ENCODE measurements at regions not wholly inside any gene's neighbourhood (a gene's known extent, or its start where the extent isn't known, plus 50 kb on each side); places are given as distances from the start of the nearest gene placed in this dataset.
"Not testable (repeated sequence)": the region's sequence is repeated elsewhere in the genome, so short reads cannot be mapped to it uniquely, and the experiment has no call there.

GRCh38 chr3:28151608-28152228 is 89.7 kb upstream of the CMC1 start:
- DNase-seq, result no peak
- no peak overlapping the region for H3K27ac ChIP-seq (ENCODE audit: low read depth in 1 of 2, low read length in 2 of 2)
- peaks cover 3% of the 10 kb centered on the region for H3K9me3 ChIP-seq (ENCODE audit: control insufficient read depth, low read length)
- intact Hi-C loops (cut with DNase I), result no loop called here
- H3K4me1 ChIP-seq (ENCODE audit: control insufficient read depth in 1 of 2, insufficient read depth in 2 of 2, low read length in 2 of 2), result no peaks in the 10 kb centered on the region
- no peak overlapping the region for H3K4me3 ChIP-seq (ENCODE audit: low read length in 2 of 2)
- H3K36me3 ChIP-seq (ENCODE audit: control insufficient read depth in 1 of 2, insufficient read depth in 2 of 2, low read length in 1 of 2), result no peaks in the 10 kb centered on the region
- H3K27me3 ChIP-seq (ENCODE audit: control insufficient read depth in 1 of 2, insufficient read depth in 2 of 2, low read length in 1 of 2), result no peaks in the 10 kb centered on the region
- ATAC-seq (ENCODE audit: low FRiP score), result no peak

GRCh38 chr3:28155631-28156030 is 85.8 kb upstream of the CMC1 start:
- Histone ChIP-seq H3K36me3 (ENCODE audit: control insufficient read depth in 1 of 2, insufficient read depth in 2 of 2, low read length in 1 of 2) (no peaks in the 10 kb centered on the region), H3K27ac (ENCODE audit: low read depth in 1 of 2, low read length in 2 of 2) (no peak overlapping the region), H3K9me3 (ENCODE audit: control insufficient read depth, low read length) (no peaks in the 10 kb centered on the region), H3K27me3 (ENCODE audit: control insufficient read depth in 1 of 2, insufficient read depth in 2 of 2, low read length in 1 of 2) (no peaks in the 10 kb centered on the region), H3K4me1 (ENCODE audit: control insufficient read depth in 1 of 2, insufficient read depth in 2 of 2, low read length in 2 of 2) (no peaks in the 10 kb centered on the region), H3K4me3 (ENCODE audit: low read length in 2 of 2) (no peak overlapping the region)
- 26% methylated on average over 2 of the region's 2 CpGs for WGBS, 2 donors
- ATAC-seq (ENCODE audit: low FRiP score) (no peak), DNase-seq (no peak)
- intact Hi-C loops (cut with DNase I), result no loop called here

GRCh38 chr3:28156599-28156998 is 84.8 kb upstream of the CMC1 start:
- H3K4me1 ChIP-seq (ENCODE audit: control insufficient read depth in 1 of 2, insufficient read depth in 2 of 2, low read length in 2 of 2); ATAC-seq (ENCODE audit: low FRiP score); H3K27me3 ChIP-seq (ENCODE audit: control insufficient read depth in 1 of 2, insufficient read depth in 2 of 2, low read length in 1 of 2); H3K4me3 ChIP-seq (ENCODE audit: low read length in 2 of 2); H3K36me3 ChIP-seq (ENCODE audit: control insufficient read depth in 1 of 2, insufficient read depth in 2 of 2, low read length in 1 of 2); H3K9me3 ChIP-seq (ENCODE audit: control insufficient read depth, low read length); intact Hi-C loops (cut with DNase I); H3K27ac ChIP-seq (ENCODE audit: low read depth in 1 of 2, low read length in 2 of 2): not testable (repeated sequence)
- 97% methylated on average over 16 of the region's 16 CpGs for WGBS, 2 donors
- DNase-seq, result peak in 1 of 2 donors; percentile 53

DNA sequence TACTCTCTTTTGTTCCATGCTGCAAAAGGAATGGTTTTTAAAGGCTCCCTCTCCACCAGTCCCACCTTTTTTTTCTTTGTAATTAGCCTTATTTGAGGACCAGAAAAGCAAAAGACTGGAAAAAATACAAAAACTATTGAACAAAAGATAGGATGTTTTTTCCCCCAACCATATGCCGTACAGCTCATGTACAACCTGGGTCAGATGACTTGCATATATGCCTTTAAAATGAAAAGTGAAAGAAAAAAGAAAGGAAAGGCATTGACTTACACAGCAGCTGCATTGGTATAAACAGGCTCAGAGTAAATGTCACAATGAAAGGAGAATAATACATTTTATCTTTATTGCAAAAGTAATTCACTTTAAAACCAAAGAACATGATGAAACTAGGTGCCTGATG is 69.5 kb upstream of the CMC1 start:
- ATAC-seq (ENCODE audit: low FRiP score), result no peak
- WGBS, 2 donors, result 82 to 86% methylated on average over 1 of the region's 1 CpG
- intact Hi-C loops (cut with DNase I), result no loop called here

DNA sequence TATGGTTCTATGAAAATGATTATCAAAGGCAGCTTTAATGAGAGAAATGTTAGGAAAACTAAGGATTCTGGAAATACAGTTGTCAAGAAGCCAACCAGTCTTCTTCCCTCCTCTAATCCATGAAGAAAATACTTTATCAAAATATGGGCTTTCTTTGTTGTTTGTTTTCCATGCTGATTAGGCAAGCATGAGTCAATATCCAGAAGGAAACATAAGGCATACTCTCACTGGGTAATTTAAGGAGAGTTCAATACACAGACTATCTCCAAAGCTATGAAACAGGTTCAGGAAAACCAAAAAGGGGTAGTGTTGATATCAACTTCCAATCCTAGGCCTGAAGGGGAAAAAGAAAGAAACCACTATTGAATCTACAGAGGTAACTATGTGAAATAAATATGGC is 68.7 kb upstream of the CMC1 start:
- intact Hi-C loops (cut with DNase I), result no loop called here
- no peaks in the 10 kb centered on the region for H3K4me1 ChIP-seq (ENCODE audit: control insufficient read depth in 1 of 2, insufficient read depth in 2 of 2, low read length in 2 of 2)
- no peaks in the 10 kb centered on the region for H3K36me3 ChIP-seq (ENCODE audit: control insufficient read depth in 1 of 2, insufficient read depth in 2 of 2, low read length in 1 of 2)
- no peak overlapping the region for H3K27ac ChIP-seq (ENCODE audit: low read depth in 1 of 2, low read length in 2 of 2)
- H3K4me3 ChIP-seq (ENCODE audit: low read length in 2 of 2), result no peak overlapping the region
- peaks cover 0 to 1% of the 10 kb centered on the region in 2 donors for H3K27me3 ChIP-seq (ENCODE audit: control insufficient read depth in 1 of 2, insufficient read depth in 2 of 2, low read length in 1 of 2)
- ATAC-seq (ENCODE audit: low FRiP score) (no peak), DNase-seq (no peak)
- no peaks in the 10 kb centered on the region for H3K9me3 ChIP-seq (ENCODE audit: control insufficient read depth, low read length)

More for the DNA sequence above, 69.5 kb upstream of the CMC1 start:
- Histone ChIP-seq H3K9me3 (ENCODE audit: control insufficient read depth, low read length) (no peaks in the 10 kb centered on the region), H3K4me3 (ENCODE audit: low read length in 2 of 2) (no peak overlapping the region), H3K36me3 (ENCODE audit: control insufficient read depth in 1 of 2, insufficient read depth in 2 of 2, low read length in 1 of 2) (no peaks in the 10 kb centered on the region), H3K27ac (ENCODE audit: low read depth in 1 of 2, low read length in 2 of 2) (no peak overlapping the region), H3K27me3 (ENCODE audit: control insufficient read depth in 1 of 2, insufficient read depth in 2 of 2, low read length in 1 of 2) (peaks cover 0 to 1% of the 10 kb centered on the region in 2 donors), H3K4me1 (ENCODE audit: control insufficient read depth in 1 of 2, insufficient read depth in 2 of 2, low read length in 2 of 2) (no peaks in the 10 kb centered on the region)
- DNase-seq, result no peak

- peaks cover 0 to 1% of the 10 kb centered on the region in 2 donors for H3K27me3 ChIP-seq (ENCODE audit: control insufficient read depth in 1 of 2, insufficient read depth in 2 of 2, low read length in 1 of 2)
- no peaks in the 10 kb centered on the region for H3K36me3 ChIP-seq (ENCODE audit: control insufficient read depth in 1 of 2, insufficient read depth in 2 of 2, low read length in 1 of 2)
- no peaks in the 10 kb centered on the region for H3K9me3 ChIP-seq (ENCODE audit: control insufficient read depth, low read length)
- no peaks in the 10 kb centered on the region for H3K4me1 ChIP-seq (ENCODE audit: control insufficient read depth in 1 of 2, insufficient read depth in 2 of 2, low read length in 2 of 2)
- WGBS, 2 donors, result 9 to 10% methylated on average over 3 of the region's 3 CpGs
- ATAC-seq (ENCODE audit: low FRiP score) (no peak), DNase-seq (no peak)
- intact Hi-C loops (cut with DNase I), result no loop called here
- no peak overlapping the region for H3K4me3 ChIP-seq (ENCODE audit: low read length in 2 of 2)
- no peak overlapping the region for H3K27ac ChIP-seq (ENCODE audit: low read depth in 1 of 2, low read length in 2 of 2)
These were observed 67.6 kb upstream of the CMC1 start for GRCh38 chr3:28173836-28174235.

DNA sequence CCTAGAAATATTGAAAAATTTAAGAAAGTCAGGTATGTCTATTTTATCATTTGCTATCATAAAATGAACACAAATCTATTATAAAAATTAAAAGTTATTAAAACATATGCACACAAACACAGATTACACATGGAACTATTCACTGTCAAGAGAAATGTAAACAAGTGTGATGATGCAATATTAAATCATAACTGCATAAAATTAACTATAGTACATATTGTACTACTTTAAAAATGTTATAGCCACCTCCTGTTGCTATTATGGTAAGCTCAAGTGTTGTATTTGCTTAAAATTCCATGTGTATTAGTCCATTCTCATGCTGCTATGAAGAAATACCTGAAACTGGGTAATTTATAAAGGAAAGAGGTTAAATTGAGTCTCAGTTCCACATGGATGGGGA is 54.7 kb upstream of the CMC1 start:
- H3K27me3 ChIP-seq (ENCODE audit: control insufficient read depth in 1 of 2, insufficient read depth in 2 of 2, low read length in 1 of 2), result no peaks in the 10 kb centered on the region
- H3K4me1 ChIP-seq (ENCODE audit: control insufficient read depth in 1 of 2, insufficient read depth in 2 of 2, low read length in 2 of 2), result no peaks in the 10 kb centered on the region
- H3K4me3 ChIP-seq (ENCODE audit: low read length in 2 of 2), result no peak overlapping the region
- ATAC-seq (ENCODE audit: low FRiP score), result no peak
- H3K36me3 ChIP-seq (ENCODE audit: control insufficient read depth in 1 of 2, insufficient read depth in 2 of 2, low read length in 1 of 2), result no peaks in the 10 kb centered on the region
- DNase-seq, result no peak
- H3K27ac ChIP-seq (ENCODE audit: low read depth in 1 of 2, low read length in 2 of 2), result no peak overlapping the region
- H3K9me3 ChIP-seq (ENCODE audit: control insufficient read depth, low read length), result no peaks in the 10 kb centered on the region
- intact Hi-C loops (cut with DNase I), result no loop called here

- H3K27me3 ChIP-seq (ENCODE audit: control insufficient read depth in 1 of 2, insufficient read depth in 2 of 2, low read length in 1 of 2), result no peaks in the 10 kb centered on the region
- no peaks in the 10 kb centered on the region for H3K9me3 ChIP-seq (ENCODE audit: control insufficient read depth, low read length)
- H3K4me1 ChIP-seq (ENCODE audit: control insufficient read depth in 1 of 2, insufficient read depth in 2 of 2, low read length in 2 of 2), result no peaks in the 10 kb centered on the region
- H3K36me3 ChIP-seq (ENCODE audit: control insufficient read depth in 1 of 2, insufficient read depth in 2 of 2, low read length in 1 of 2), result no peaks in the 10 kb centered on the region
- 96 to 98% methylated on average over 2 of the region's 2 CpGs for WGBS, 2 donors
- no peak overlapping the region for H3K4me3 ChIP-seq (ENCODE audit: low read length in 2 of 2)
- H3K27ac ChIP-seq (ENCODE audit: low read depth in 1 of 2, low read length in 2 of 2), result no peak overlapping the region
- ATAC-seq (ENCODE audit: low FRiP score) (no peak), DNase-seq (no peak)
- intact Hi-C loops (cut with DNase I), result no loop called here
These were observed 52.7 kb upstream of the CMC1 start for GRCh38 chr3:28188686-28189085.

- Histone ChIP-seq H3K27ac (ENCODE audit: low read depth in 1 of 2, low read length in 2 of 2) (no peak overlapping the region), H3K4me3 (ENCODE audit: low read length in 2 of 2) (no peak overlapping the region), H3K9me3 (ENCODE audit: control insufficient read depth, low read length) (no peaks in the 10 kb centered on the region), H3K36me3 (ENCODE audit: control insufficient read depth in 1 of 2, insufficient read depth in 2 of 2, low read length in 1 of 2) (no peaks in the 10 kb centered on the region), H3K4me1 (ENCODE audit: control insufficient read depth in 1 of 2, insufficient read depth in 2 of 2, low read length in 2 of 2) (no peaks in the 10 kb centered on the region), H3K27me3 (ENCODE audit: control insufficient read depth in 1 of 2, insufficient read depth in 2 of 2, low read length in 1 of 2) (no peaks in the 10 kb centered on the region)
- ATAC-seq (ENCODE audit: low FRiP score) (no peak), DNase-seq (no peak)
- intact Hi-C loops (cut with DNase I), result no loop called here
- 97% methylated on average over 2 of the region's 2 CpGs for WGBS, 2 donors
These were observed 50.1 kb upstream of the CMC1 start for GRCh38 chr3:28191363-28191762.

All from aorta (tissue), 5 donors.